ENCODE measurements at regions not wholly inside any gene's neighbourhood (a gene's known extent, or its start where the extent isn't known, plus 50 kb on each side); places are given as distances from the start of the nearest gene placed in this dataset.

DNA sequence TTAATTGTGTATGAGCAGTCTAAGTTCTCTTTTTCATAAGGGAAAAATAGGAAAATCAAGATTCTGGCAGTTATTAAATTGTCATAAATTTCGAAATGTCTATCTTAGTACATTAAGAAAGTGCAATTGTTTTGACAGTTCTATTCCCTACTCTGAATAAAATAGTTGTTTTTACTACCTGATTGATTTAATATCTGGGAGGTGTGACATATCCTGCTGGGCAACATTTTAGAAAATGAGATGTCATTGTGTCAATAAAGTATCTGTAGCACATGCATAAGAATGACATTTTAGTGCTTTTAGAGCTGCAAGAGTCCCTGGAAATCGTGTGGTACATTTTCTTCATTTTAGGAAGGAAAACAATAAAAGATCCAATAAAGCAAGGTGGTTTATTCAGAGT, 139.2 kb upstream of the COL11A1 start:
- TF ChIP-seq CTCF (IDR thresholded peaks at IDR 0.05) = no peak
- DNase-seq = no peak
- peaks cover 3% of the 10 kb centered on the region for H3K27me3 Mint-ChIP-seq (ENCODE audit: low read depth, poor library complexity)
- no peak overlapping the region for H3K27ac Mint-ChIP-seq
- H3K4me3 Mint-ChIP-seq = no peak overlapping the region
- peaks cover 17% of the 10 kb centered on the region for H3K4me1 Mint-ChIP-seq
- no peaks in the 10 kb centered on the region for H3K9me3 Mint-ChIP-seq
- peaks cover 5% of the 10 kb centered on the region for H3K36me3 Mint-ChIP-seq (ENCODE audit: low read depth)

DNA sequence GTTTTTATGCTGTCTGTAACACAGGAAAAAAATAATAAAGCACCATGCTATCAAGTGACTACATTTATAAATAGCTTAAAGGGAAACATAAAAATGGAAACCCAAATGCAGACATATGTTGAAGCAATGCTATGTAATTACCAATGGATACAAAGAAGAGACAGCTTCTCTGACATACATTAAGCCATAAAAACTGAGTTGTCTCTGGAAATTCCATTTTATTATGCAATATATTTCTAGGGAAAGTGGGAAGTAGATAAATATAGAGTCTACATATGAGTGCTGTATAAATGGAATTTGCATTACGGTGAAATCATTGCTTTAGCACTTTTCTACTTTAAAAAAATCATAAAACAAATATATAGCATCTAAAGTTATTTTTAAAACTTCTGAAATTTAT, 135.2 kb upstream of the COL11A1 start:
- Mint-ChIP-seq H3K4me1 (no peaks in the 10 kb centered on the region), H3K27me3 (ENCODE audit: low read depth, poor library complexity) (peaks cover 3% of the 10 kb centered on the region), H3K4me3 (no peak overlapping the region), H3K27ac (no peak overlapping the region), H3K36me3 (ENCODE audit: low read depth) (no peaks in the 10 kb centered on the region), H3K9me3 (no peaks in the 10 kb centered on the region)
- no peak for TF ChIP-seq CTCF (IDR thresholded peaks at IDR 0.05)
- DNase-seq = no peak

- Mint-ChIP-seq H3K27me3 (ENCODE audit: low read depth, poor library complexity) (no peaks in the 10 kb centered on the region), H3K27ac (no peak overlapping the region), H3K4me1 (no peaks in the 10 kb centered on the region), H3K36me3 (ENCODE audit: low read depth) (no peaks in the 10 kb centered on the region), H3K9me3 (peaks cover 14% of the 10 kb centered on the region), H3K4me3 (no peak overlapping the region)
- no peak for DNase-seq
- TF ChIP-seq CTCF (IDR thresholded peaks at IDR 0.05) = no peak
These were observed 130.7 kb upstream of the COL11A1 start for GRCh38 chr1:103239034-103239433.

DNA sequence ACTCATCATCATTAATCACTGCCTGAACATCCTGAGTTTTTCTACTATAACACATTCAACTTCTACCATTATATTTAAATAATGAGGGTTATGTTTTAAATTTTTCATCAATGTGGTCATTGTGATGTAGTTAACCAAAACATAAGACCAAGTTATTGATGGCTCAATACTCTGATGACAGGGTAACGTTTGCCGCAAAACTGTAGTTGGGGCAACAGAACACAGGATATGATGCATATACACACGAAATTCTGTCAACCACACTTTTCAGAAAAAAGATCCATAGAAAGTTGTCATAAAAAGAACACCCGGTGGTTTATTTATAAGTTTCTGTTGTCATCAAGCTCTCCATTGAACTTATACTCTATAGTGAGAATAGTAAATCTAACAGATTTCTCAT, 121.7 kb upstream of the COL11A1 start:
- Mint-ChIP-seq H3K9me3 (no peaks in the 10 kb centered on the region), H3K27me3 (ENCODE audit: low read depth, poor library complexity) (no peaks in the 10 kb centered on the region), H3K27ac (no peak overlapping the region), H3K4me1 (no peaks in the 10 kb centered on the region), H3K4me3 (no peak overlapping the region), H3K36me3 (ENCODE audit: low read depth) (no peaks in the 10 kb centered on the region)
- DNase-seq = no peak
- TF ChIP-seq CTCF (IDR thresholded peaks at IDR 0.05) = no peak

GRCh38 chr1:103220631-103221041, 112.3 kb upstream of the COL11A1 start:
- Mint-ChIP-seq H3K27me3 (ENCODE audit: low read depth, poor library complexity) (peaks cover 2% of the 10 kb centered on the region), H3K4me1 (peaks cover 6% of the 10 kb centered on the region), H3K4me3 (no peak overlapping the region), H3K27ac (peak overlapping the region; percentile 90), H3K9me3 (no peaks in the 10 kb centered on the region), H3K36me3 (ENCODE audit: low read depth) (no peaks in the 10 kb centered on the region)
- no peak for TF ChIP-seq CTCF (IDR thresholded peaks at IDR 0.05)
- DNase-seq = no peak

GRCh38 chr1:103218821-103219220, 110.5 kb upstream of the COL11A1 start:
- peaks cover 6% of the 10 kb centered on the region for H3K27me3 Mint-ChIP-seq (ENCODE audit: low read depth, poor library complexity)
- no peak for DNase-seq
- no peaks in the 10 kb centered on the region for H3K36me3 Mint-ChIP-seq (ENCODE audit: low read depth)
- no peak overlapping the region for H3K4me3 Mint-ChIP-seq
- peaks cover 6% of the 10 kb centered on the region for H3K4me1 Mint-ChIP-seq
- H3K9me3 Mint-ChIP-seq = no peaks in the 10 kb centered on the region
- TF ChIP-seq CTCF (IDR thresholded peaks at IDR 0.05) = no peak
- H3K27ac Mint-ChIP-seq = no peak overlapping the region

Data from nephron progenitor cell (in vitro differentiated cells).